Osteocyte (in vitro differentiated cells): ENCODE measurements at regions not wholly inside any gene's neighbourhood (a gene's known extent, or its start where the extent isn't known, plus 50 kb on each side); places are given as distances from the start of the nearest gene placed in this dataset.

Source experiments
- DNase-seq: peaks from one replicate; pipeline ENCODE4 v3.0.0; 2021; ENCODE audit warnings: mixed read lengths; ENCODE audit not compliant: unreplicated experiment; ENCODE audit errors: extremely low spot score
- H3K27ac Mint-ChIP-seq: one replicate; pipeline ENCODE4 v1.8.0; 2021; ENCODE audit warnings: mild to moderate bottlenecking, mixed read lengths; ENCODE audit not compliant: unreplicated experiment
- H3K27me3 Mint-ChIP-seq: one replicate; pipeline ENCODE4 v1.8.0; 2021; ENCODE audit warnings: mixed read lengths; ENCODE audit not compliant: unreplicated experiment
- H3K36me3 Mint-ChIP-seq: one replicate; pipeline ENCODE4 v1.8.0; 2021; ENCODE audit warnings: mixed read lengths; ENCODE audit not compliant: unreplicated experiment
- H3K4me1 Mint-ChIP-seq: one replicate; pipeline ENCODE4 v1.8.0; 2021; ENCODE audit warnings: mixed read lengths; ENCODE audit not compliant: unreplicated experiment
- H3K4me3 Mint-ChIP-seq: one replicate; pipeline ENCODE4 v1.8.0; 2021; ENCODE audit warnings: mild to moderate bottlenecking, moderate library complexity, mixed read lengths; ENCODE audit not compliant: unreplicated experiment
- H3K9me3 Mint-ChIP-seq: one replicate; pipeline ENCODE4 v1.8.0; 2021; ENCODE audit warnings: mixed read lengths; ENCODE audit not compliant: unreplicated experiment
- CTCF ChIP-seq: fragments of 200-600 bp; sonication (generic); IDR thresholded peaks from 2 replicates; pipeline ENCODE4 v1.5.0; 2021; ENCODE audit warnings: antibody characterized with exemption, mild to moderate bottlenecking, moderate library complexity

GRCh38 chr6:12530345-12530744 lies 186.2 kb upstream of the PHACTR1 start:
- DNase-seq, result no peak
- TF ChIP-seq CTCF, result no peak
- H3K36me3 Mint-ChIP-seq, result no peaks in the 10 kb centered on the region
- H3K9me3 Mint-ChIP-seq, result no peaks in the 10 kb centered on the region
- H3K4me1 Mint-ChIP-seq, result peaks cover 6% of the 10 kb centered on the region
- H3K4me3 Mint-ChIP-seq, result no peak overlapping the region
- H3K27me3 Mint-ChIP-seq, result no peaks in the 10 kb centered on the region
- no peak overlapping the region for H3K27ac Mint-ChIP-seq

GRCh38 chr6:12533586-12533985 lies 183.0 kb upstream of the PHACTR1 start:
- no peak for TF ChIP-seq CTCF
- no peak overlapping the region for H3K4me3 Mint-ChIP-seq
- H3K36me3 Mint-ChIP-seq, result no peaks in the 10 kb centered on the region
- no peak overlapping the region for H3K27ac Mint-ChIP-seq
- DNase-seq, result no peak
- no peaks in the 10 kb centered on the region for H3K27me3 Mint-ChIP-seq
- H3K4me1 Mint-ChIP-seq, result peaks cover 15% of the 10 kb centered on the region
- no peaks in the 10 kb centered on the region for H3K9me3 Mint-ChIP-seq

GRCh38 chr6:12534069-12534853 lies 182.3 kb upstream of the PHACTR1 start:
- DNase-seq, result no peak
- H3K9me3 Mint-ChIP-seq, result no peaks in the 10 kb centered on the region
- no peak overlapping the region for H3K4me3 Mint-ChIP-seq
- H3K4me1 Mint-ChIP-seq, result peaks cover 18% of the 10 kb centered on the region
- H3K27ac Mint-ChIP-seq, result no peak overlapping the region
- H3K27me3 Mint-ChIP-seq, result no peaks in the 10 kb centered on the region
- TF ChIP-seq CTCF, result no peak
- H3K36me3 Mint-ChIP-seq, result no peaks in the 10 kb centered on the region

- Mint-ChIP-seq H3K4me3 (no peak overlapping the region), H3K36me3 (no peaks in the 10 kb centered on the region), H3K27ac (no peak overlapping the region), H3K27me3 (no peaks in the 10 kb centered on the region), H3K4me1 (peaks cover 18% of the 10 kb centered on the region), H3K9me3 (no peaks in the 10 kb centered on the region)
- DNase-seq, result no peak
- TF ChIP-seq CTCF, result no peak
These were observed 180.8 kb upstream of the PHACTR1 start for GRCh38 chr6:12535586-12536314.

GRCh38 chr6:12536416-12536815 lies 180.2 kb upstream of the PHACTR1 start:
- no peaks in the 10 kb centered on the region for H3K36me3 Mint-ChIP-seq
- TF ChIP-seq CTCF, result no peak
- DNase-seq, result no peak
- H3K9me3 Mint-ChIP-seq, result no peaks in the 10 kb centered on the region
- no peaks in the 10 kb centered on the region for H3K27me3 Mint-ChIP-seq
- no peak overlapping the region for H3K27ac Mint-ChIP-seq
- H3K4me1 Mint-ChIP-seq, result peaks cover 18% of the 10 kb centered on the region
- H3K4me3 Mint-ChIP-seq, result no peak overlapping the region
